ENCODE measurements at regions not wholly inside any gene's neighbourhood (a gene's known extent, or its start where the extent isn't known, plus 50 kb on each side); places are given as distances from the start of the nearest gene placed in this dataset.

- no peak for TF ChIP-seq CTCF (IDR thresholded peaks at IDR 0.05; ENCODE audit: insufficient read depth in 1 of 2, low read depth in 1 of 2, low read length in 1 of 2, severe bottlenecking in 1 of 2, unreplicated experiment in 1 of 2)
- DNase-seq: no peak
- peaks cover 21% of the 10 kb centered on the region for H3K9me3 Mint-ChIP-seq (ENCODE audit: unreplicated experiment)
- H3K27me3 ChIP-seq (replicated peaks; ENCODE audit: control insufficient read depth, insufficient read depth, low read length): no peaks in the 10 kb centered on the region
- ChIA-PET POLR2A (no interaction called here), CTCF (no interaction called here)
- H3K4me3 Mint-ChIP-seq (ENCODE audit: unreplicated experiment): no peak overlapping the region
- H3K36me3 ChIP-seq (ENCODE audit: control insufficient read depth, insufficient read depth, low read length): no peaks in the 10 kb centered on the region
- H3K4me1 Mint-ChIP-seq (ENCODE audit: low read depth, unreplicated experiment): no peaks in the 10 kb centered on the region
- no peaks in the 10 kb centered on the region for H3K36me3 Mint-ChIP-seq (ENCODE audit: insufficient read depth, unreplicated experiment)
- no peaks in the 10 kb centered on the region for H3K27me3 Mint-ChIP-seq (ENCODE audit: insufficient read depth, unreplicated experiment)
- H3K27ac Mint-ChIP-seq (ENCODE audit: unreplicated experiment): no peak overlapping the region
- no peaks in the 10 kb centered on the region for H3K9me3 ChIP-seq
- BruUV-seq (replicated peaks): no TSS peak
- intact Hi-C loops (cut with micrococcal nuclease; ENCODE audit: unreplicated experiment): no loop called here
- no peak overlapping the region for H3K4me3 ChIP-seq (ENCODE audit: low read depth, low read length)
- peaks cover 6% of the 10 kb centered on the region; the same call in 1 of the 2 replicates for H3K4me1 ChIP-seq
Measured at GRCh38 chr6:139862311-139862710, 487.9 kb upstream of the CITED2 start.

- ChIA-PET POLR2A (no interaction called here), CTCF (no interaction called here)
- H3K27me3 Mint-ChIP-seq (ENCODE audit: insufficient read depth, unreplicated experiment): no peaks in the 10 kb centered on the region
- Histone ChIP-seq H3K9me3 (no peaks in the 10 kb centered on the region), H3K4me1 (peaks cover 9% of the 10 kb centered on the region; the same call in 1 of the 2 replicates), H3K36me3 (ENCODE audit: control insufficient read depth, insufficient read depth, low read length) (no peaks in the 10 kb centered on the region), H3K27me3 (replicated peaks; ENCODE audit: control insufficient read depth, insufficient read depth, low read length) (no peaks in the 10 kb centered on the region), H3K4me3 (ENCODE audit: low read depth, low read length) (no peak overlapping the region)
- H3K36me3 Mint-ChIP-seq (ENCODE audit: insufficient read depth, unreplicated experiment): no peaks in the 10 kb centered on the region
- peaks cover 14% of the 10 kb centered on the region for H3K4me1 Mint-ChIP-seq (ENCODE audit: low read depth, unreplicated experiment)
- H3K27ac Mint-ChIP-seq (ENCODE audit: unreplicated experiment): no peak overlapping the region
- DNase-seq: no peak
- no peak for TF ChIP-seq CTCF (IDR thresholded peaks at IDR 0.05; ENCODE audit: insufficient read depth in 1 of 2, low read depth in 1 of 2, low read length in 1 of 2, severe bottlenecking in 1 of 2, unreplicated experiment in 1 of 2)
- H3K4me3 Mint-ChIP-seq (ENCODE audit: unreplicated experiment): no peak overlapping the region
- intact Hi-C loops (cut with micrococcal nuclease; ENCODE audit: unreplicated experiment): no loop called here
- no TSS peak for BruUV-seq (replicated peaks)
- H3K9me3 Mint-ChIP-seq (ENCODE audit: unreplicated experiment): peaks cover 21% of the 10 kb centered on the region
Measured at GRCh38 chr6:139860203-139860602, 485.8 kb upstream of the CITED2 start.

GRCh38 chr6:139858429-139858828 lies 484.0 kb upstream of the CITED2 start:
- intact Hi-C loops (cut with micrococcal nuclease; ENCODE audit: unreplicated experiment): no loop called here
- no peak overlapping the region for H3K4me3 Mint-ChIP-seq (ENCODE audit: unreplicated experiment)
- CTCF ChIA-PET: no interaction called here

More at GRCh38 chr6:139858429-139858828, 484.0 kb upstream of the CITED2 start:
- Mint-ChIP-seq H3K27me3 (ENCODE audit: insufficient read depth, unreplicated experiment) (no peaks in the 10 kb centered on the region), H3K4me1 (ENCODE audit: low read depth, unreplicated experiment) (peaks cover 21% of the 10 kb centered on the region), H3K36me3 (ENCODE audit: insufficient read depth, unreplicated experiment) (no peaks in the 10 kb centered on the region), H3K27ac (ENCODE audit: unreplicated experiment) (no peak overlapping the region), H3K9me3 (ENCODE audit: unreplicated experiment) (peaks cover 10% of the 10 kb centered on the region)
- POLR2A ChIA-PET: no interaction called here
- H3K4me3 ChIP-seq (ENCODE audit: low read depth, low read length): no peak overlapping the region
- no peaks in the 10 kb centered on the region for H3K27me3 ChIP-seq (replicated peaks; ENCODE audit: control insufficient read depth, insufficient read depth, low read length)
- peak in 1 of 2 experiments; percentile 27 for DNase-seq
- no peaks in the 10 kb centered on the region for H3K36me3 ChIP-seq (ENCODE audit: control insufficient read depth, insufficient read depth, low read length)
- H3K4me1 ChIP-seq: peaks cover 22% of the 10 kb centered on the region
- H3K9me3 ChIP-seq: no peaks in the 10 kb centered on the region
- no peak for TF ChIP-seq CTCF (IDR thresholded peaks at IDR 0.05; ENCODE audit: insufficient read depth in 1 of 2, low read depth in 1 of 2, low read length in 1 of 2, severe bottlenecking in 1 of 2, unreplicated experiment in 1 of 2)
- no TSS peak for BruUV-seq (replicated peaks)
